Left ventricle myocardium inferior (tissue), 1 donor: ENCODE measurements at regions not wholly inside any gene's neighbourhood (a gene's known extent, or its start where the extent isn't known, plus 50 kb on each side); places are given as distances from the start of the nearest gene placed in this dataset.

ENCODE experiments used
- DNase-seq: peaks from one replicate; pipeline ENCODE4 v3.0.0-alpha.2; 2020
- H3K27ac ChIP-seq: fragments of 200-600 bp; replicated peaks from 2 replicates; pipeline ENCODE4 v1.8.0; 2021
- H3K27me3 ChIP-seq: fragments of 200-600 bp; 2 replicates; pipeline ENCODE4 v1.8.0; 2021; ENCODE audit warnings: low read depth
- H3K36me3 ChIP-seq: fragments of 200-600 bp; 2 replicates; pipeline ENCODE4 v1.8.0; 2021
- H3K4me1 ChIP-seq: fragments of 200-600 bp; 2 replicates; pipeline ENCODE4 v1.8.0; 2021
- H3K4me3 ChIP-seq: fragments of 200-600 bp; 2 replicates; pipeline ENCODE4 v1.8.0; 2021; ENCODE audit warnings: mild to moderate bottlenecking, moderate library complexity
- H3K9me3 ChIP-seq: fragments of 200-600 bp; replicated peaks from 2 replicates; pipeline ENCODE4 v1.8.0; 2021
- intact Hi-C: fragments of 100-400 bp; cut with micrococcal nuclease; formaldehyde crosslinking; loops from one replicate; pipeline ENCODE4 v1.11.0; 2022
- TF ChIP-seq, protein P1 (sequence below): fragments of 200-600 bp; IDR thresholded peaks from 2 replicates; pipeline ENCODE4 v1.8.0; 2021; ENCODE audit warnings: antibody characterized with exemption, mild to moderate bottlenecking, borderline replicate concordance
- donor health status: DM: no; HTN: yes; CAD: no; lungs with severe emphysema.

DNA sequence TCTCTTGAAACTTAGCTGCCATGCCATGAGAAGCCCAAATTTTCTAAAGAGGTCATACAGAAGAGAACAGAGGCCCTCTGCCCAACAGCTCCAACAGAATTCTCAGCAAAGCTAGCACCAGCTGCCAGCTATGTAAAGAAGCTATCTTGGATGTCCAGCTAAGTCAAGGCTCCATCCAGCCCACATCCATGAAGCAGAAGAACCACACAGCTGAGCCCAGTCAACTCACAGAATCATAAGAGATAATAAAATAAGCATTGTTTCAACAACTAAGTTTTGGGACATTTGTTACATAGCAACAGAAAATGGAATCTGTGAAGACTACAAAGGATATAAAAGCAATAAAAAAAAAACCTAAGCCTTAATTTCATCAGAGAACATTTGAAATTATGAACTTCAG, 434.3 kb downstream of the TXNL1 start:
- H3K27me3 ChIP-seq, result no peaks in the 10 kb centered on the region
- peaks cover 40% of the 10 kb centered on the region for H3K4me1 ChIP-seq
- H3K4me3 ChIP-seq, result no peak overlapping the region
- H3K27ac ChIP-seq, result no peak overlapping the region
- no peaks in the 10 kb centered on the region for H3K36me3 ChIP-seq
- no peak for DNase-seq
- TF ChIP-seq, protein P1, sequence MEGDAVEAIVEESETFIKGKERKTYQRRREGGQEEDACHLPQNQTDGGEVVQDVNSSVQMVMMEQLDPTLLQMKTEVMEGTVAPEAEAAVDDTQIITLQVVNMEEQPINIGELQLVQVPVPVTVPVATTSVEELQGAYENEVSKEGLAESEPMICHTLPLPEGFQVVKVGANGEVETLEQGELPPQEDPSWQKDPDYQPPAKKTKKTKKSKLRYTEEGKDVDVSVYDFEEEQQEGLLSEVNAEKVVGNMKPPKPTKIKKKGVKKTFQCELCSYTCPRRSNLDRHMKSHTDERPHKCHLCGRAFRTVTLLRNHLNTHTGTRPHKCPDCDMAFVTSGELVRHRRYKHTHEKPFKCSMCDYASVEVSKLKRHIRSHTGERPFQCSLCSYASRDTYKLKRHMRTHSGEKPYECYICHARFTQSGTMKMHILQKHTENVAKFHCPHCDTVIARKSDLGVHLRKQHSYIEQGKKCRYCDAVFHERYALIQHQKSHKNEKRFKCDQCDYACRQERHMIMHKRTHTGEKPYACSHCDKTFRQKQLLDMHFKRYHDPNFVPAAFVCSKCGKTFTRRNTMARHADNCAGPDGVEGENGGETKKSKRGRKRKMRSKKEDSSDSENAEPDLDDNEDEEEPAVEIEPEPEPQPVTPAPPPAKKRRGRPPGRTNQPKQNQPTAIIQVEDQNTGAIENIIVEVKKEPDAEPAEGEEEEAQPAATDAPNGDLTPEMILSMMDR, result no peak
- peaks cover 22% of the 10 kb centered on the region for H3K9me3 ChIP-seq
- intact Hi-C loops, result no loop called here

DNA sequence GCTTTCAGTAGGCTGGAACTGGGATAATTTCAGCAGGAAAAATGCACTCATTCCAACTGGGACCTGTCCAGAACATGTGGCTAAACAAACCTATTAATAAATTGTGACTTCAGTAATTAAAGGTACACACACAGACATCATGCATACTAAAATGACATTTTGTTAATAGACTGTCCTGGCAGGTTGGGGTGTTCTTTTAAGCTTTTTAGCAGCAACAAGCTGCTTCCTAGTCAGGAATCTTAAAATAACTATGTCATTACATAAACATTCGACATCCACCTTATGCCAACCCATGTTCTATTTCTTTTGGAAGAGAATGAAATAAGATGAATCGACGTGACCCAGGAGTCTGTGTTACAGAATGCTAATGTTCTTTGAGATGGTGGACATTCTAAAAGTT, 435.7 kb downstream of the TXNL1 start:
- H3K4me1 ChIP-seq, result peaks cover 45% of the 10 kb centered on the region
- peak overlapping the region; percentile 24 for H3K27ac ChIP-seq
- H3K27me3 ChIP-seq, result no peaks in the 10 kb centered on the region
- intact Hi-C loops, result no loop called here
- TF ChIP-seq, protein P1, result no peak
- H3K9me3 ChIP-seq, result peaks cover 22% of the 10 kb centered on the region
- H3K4me3 ChIP-seq, result no peak overlapping the region
- DNase-seq, result no peak
- no peaks in the 10 kb centered on the region for H3K36me3 ChIP-seq

DNA sequence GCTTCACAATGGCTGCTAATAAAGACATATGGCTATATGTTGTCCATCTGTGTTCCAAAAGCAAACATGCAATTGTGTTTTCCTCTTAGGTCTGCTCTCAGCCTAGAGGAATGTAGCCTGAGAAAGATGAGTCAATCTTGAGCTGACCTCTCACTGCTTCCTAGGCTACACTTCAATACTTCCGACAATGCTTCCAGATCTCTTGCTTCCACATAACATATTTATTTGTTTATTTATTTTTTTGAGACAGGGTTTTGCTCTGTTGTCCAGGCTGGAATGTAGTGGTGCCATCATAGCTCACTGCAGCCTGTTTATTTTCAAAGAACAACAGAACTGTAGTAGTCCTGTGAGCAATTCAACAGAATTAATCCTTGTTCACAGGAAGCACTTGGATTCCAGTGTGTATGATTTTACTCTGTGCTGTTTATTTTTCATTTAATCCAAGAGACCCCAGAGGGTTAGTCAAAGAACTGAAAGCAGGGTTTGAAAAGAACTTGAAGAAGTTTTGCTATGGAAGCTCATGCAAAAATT, 437.9 kb downstream of the TXNL1 start:
- intact Hi-C loops, result no loop called here
- Histone ChIP-seq H3K4me3 (no peak overlapping the region), H3K36me3 (no peaks in the 10 kb centered on the region), H3K27ac (peak overlapping the region; percentile 78), H3K4me1 (peaks cover 45% of the 10 kb centered on the region), H3K9me3 (peaks cover 22% of the 10 kb centered on the region), H3K27me3 (no peaks in the 10 kb centered on the region)
- DNase-seq, result no peak
- TF ChIP-seq, protein P1, result no peak

DNA sequence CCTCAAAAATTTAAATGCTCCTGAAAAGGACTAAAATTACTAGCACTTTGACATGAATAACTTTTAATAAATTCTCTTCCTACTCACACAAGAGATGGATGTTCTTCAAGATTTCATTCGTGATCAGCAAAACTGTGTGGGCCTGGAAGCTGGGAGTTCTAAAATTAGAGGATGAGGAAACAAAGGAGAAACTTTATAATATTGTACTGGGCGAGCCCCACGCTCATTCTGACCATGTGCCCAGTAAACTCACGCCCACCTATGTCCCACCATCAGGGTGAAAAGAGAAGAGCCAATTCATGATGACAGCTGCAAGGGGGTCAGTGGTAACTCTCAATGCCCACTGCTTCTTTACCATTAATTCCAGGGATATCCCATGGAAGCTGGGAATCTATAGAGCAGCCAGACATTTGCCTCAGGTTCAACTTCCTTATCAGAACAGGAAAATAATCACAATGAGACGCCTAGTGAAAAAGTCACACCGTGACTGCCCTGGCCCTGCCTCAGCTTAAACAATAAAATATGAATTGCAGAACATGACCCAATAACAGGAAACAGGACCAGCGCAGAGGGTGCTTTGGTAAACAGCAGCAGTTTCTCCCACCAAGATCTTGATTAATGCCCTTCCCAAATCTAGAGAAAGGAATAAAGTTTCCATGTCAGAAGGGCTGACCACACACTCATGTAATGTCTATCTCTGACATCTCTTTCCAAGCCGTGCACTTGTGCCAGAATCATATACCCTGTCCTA, 438.6 kb downstream of the TXNL1 start:
- Histone ChIP-seq H3K4me1 (peaks cover 45% of the 10 kb centered on the region), H3K9me3 (peaks cover 15% of the 10 kb centered on the region), H3K27me3 (no peaks in the 10 kb centered on the region), H3K27ac (peak overlapping the region; percentile 78), H3K36me3 (no peaks in the 10 kb centered on the region), H3K4me3 (no peak overlapping the region)
- TF ChIP-seq, protein P1, result no peak
- intact Hi-C loops, result no loop called here
- no peak for DNase-seq

DNA sequence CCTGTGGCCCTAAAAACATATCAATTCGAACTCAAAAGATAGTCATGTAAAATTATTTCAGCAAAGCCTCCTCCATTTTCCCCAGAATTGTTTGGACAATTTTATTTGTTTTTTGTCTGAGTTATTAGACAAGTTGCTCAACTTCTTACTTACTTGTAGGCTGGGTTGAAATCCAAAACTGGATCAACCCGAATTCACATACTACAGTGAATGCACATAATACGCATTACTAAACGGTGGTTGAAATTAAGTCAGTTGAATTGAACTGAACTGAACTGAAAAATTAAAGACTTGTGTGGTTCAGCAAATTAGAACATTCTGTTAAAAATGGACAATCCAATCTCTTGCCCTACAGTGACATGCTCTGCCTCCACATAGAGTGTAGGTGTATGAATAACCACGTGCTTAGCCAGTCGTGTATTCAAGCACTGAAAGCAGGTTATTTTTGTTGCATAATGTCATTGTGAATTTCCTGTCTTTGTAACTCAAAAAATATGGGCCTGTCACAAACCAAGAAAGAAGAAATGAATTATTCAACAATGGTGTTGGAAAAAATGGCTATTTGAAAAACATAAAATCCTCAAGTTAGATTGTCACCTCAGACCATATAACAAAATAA, 441.0 kb downstream of the TXNL1 start:
- intact Hi-C loops, result no loop called here
- Histone ChIP-seq H3K4me1 (peaks cover 35% of the 10 kb centered on the region), H3K36me3 (no peaks in the 10 kb centered on the region), H3K27me3 (no peaks in the 10 kb centered on the region), H3K27ac (no peak overlapping the region), H3K4me3 (no peak overlapping the region), H3K9me3 (no peaks in the 10 kb centered on the region)
- no peak for DNase-seq
- TF ChIP-seq, protein P1, result no peak
